ENCODE measurements at regions not wholly inside any gene's neighbourhood (a gene's known extent, or its start where the extent isn't known, plus 50 kb on each side); places are given as distances from the start of the nearest gene placed in this dataset.

DNA sequence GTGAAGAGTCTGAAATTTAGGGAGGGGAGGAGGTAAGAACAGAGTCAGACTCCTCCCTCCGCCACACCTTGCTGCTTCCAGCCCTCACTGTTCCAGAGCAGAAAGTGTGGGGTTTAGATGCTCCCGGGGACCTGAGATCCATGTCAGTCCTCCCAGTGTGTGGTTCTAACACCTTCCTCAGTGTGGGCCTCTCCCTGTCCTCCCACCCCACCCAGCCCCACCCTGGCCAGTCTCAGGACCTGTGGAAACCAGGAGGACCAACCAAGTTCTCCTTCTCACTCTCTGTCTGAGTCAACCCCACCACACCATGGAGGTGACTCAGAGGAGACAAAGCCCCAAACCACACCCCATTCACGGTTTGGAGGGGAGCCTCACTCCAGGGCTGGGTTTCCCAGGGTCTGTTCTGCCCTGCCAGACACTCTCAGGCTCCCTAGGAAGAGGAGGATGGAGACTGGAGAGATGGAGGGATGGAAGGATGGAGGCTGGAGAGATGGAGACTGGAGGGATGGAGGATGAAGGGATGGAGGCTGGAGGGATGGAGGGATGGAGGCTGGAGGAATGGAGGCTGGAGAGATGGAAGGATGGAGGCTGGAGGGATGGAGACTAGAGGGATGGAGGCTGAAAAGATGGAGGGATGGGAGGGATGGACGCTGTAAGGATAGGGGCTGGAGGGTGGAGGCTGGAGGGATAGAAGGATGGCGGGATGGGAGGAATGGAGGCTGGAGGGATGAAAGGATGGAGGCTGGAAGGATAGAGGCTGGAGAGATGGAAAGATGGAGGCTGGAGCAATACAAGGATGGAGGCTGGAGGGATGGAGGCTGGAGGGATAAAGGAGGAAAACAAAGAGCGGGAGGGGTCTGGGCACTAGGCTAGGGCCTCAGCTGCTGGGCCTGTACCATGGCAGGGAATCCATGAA lies 100.9 kb upstream of the RUNX3 start:
- DNase-seq = no peak
- no peaks in the 10 kb centered on the region for H3K9me3 ChIP-seq
- H3K4me3 ChIP-seq (ENCODE audit: low read depth, low read length) = no peak overlapping the region
- TF ChIP-seq, protein P1, sequence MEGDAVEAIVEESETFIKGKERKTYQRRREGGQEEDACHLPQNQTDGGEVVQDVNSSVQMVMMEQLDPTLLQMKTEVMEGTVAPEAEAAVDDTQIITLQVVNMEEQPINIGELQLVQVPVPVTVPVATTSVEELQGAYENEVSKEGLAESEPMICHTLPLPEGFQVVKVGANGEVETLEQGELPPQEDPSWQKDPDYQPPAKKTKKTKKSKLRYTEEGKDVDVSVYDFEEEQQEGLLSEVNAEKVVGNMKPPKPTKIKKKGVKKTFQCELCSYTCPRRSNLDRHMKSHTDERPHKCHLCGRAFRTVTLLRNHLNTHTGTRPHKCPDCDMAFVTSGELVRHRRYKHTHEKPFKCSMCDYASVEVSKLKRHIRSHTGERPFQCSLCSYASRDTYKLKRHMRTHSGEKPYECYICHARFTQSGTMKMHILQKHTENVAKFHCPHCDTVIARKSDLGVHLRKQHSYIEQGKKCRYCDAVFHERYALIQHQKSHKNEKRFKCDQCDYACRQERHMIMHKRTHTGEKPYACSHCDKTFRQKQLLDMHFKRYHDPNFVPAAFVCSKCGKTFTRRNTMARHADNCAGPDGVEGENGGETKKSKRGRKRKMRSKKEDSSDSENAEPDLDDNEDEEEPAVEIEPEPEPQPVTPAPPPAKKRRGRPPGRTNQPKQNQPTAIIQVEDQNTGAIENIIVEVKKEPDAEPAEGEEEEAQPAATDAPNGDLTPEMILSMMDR (IDR thresholded peaks at IDR 0.05; ENCODE audit: low read depth, low read length) = no peak
- H3K36me3 ChIP-seq = no peaks in the 10 kb centered on the region
- no peaks in the 10 kb centered on the region for H3K27me3 ChIP-seq
- H3K4me1 ChIP-seq = no peaks in the 10 kb centered on the region

DNA sequence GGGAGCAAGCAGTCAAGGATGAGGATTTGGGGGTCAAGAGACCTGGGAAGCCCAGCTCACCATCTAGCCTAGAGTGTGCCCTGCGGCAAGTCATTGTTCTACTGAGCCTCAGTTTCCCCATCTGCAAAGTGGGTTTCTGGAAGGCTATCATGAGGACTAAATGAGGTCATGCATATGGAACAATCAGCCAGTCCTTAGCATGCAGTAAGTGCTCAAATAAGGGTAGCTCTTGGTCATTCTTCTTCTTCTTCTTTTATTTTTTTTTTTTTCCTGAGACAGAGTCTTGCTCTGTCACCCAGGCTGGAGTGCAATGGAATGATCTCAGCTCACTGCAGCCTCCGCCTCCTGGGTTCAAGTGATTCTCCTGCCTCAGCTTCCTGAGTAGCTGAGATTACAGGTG lies 99.9 kb upstream of the RUNX3 start:
- no peaks in the 10 kb centered on the region for H3K4me1 ChIP-seq
- H3K27me3 ChIP-seq = no peaks in the 10 kb centered on the region
- TF ChIP-seq, protein P1 (IDR thresholded peaks at IDR 0.05; ENCODE audit: low read depth, low read length) = no peak
- DNase-seq = no peak
- no peaks in the 10 kb centered on the region for H3K36me3 ChIP-seq
- no peak overlapping the region for H3K4me3 ChIP-seq (ENCODE audit: low read depth, low read length)
- H3K9me3 ChIP-seq = no peaks in the 10 kb centered on the region

DNA sequence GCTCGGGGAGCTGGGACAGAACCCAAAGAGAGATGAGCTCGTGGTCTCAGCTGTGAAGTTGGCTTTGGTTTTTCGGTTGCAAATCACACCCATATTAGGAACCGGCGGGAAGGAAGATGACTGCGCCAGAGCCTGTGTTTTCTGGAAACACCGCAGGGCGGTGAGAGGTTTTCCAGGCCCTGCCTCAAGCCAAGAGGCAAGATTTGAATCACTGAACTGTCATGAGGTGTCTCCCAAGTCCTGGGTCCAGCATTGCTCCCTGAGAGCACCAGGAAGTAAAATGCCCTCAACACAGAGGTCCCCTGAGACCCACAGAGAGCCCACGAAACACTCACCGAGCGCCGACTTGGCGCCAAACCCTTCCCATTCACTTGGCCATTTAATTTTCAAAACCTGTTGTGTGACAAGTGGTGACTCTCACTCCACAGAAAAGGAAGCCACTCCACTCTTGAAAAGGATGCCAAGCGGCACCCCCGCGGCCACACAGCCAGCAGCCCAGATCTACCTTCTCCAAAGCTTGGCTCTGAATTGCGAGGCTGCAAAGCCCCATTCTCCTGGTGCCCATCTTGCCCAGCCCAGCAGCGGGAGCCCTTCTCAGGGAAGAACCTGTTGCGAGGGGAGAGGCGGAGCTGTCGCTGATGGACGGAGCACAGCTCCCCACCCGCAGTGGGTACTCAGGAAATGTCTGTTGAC lies 99.0 kb upstream of the RUNX3 start:
- Histone ChIP-seq H3K4me1 (no peaks in the 10 kb centered on the region), H3K36me3 (no peaks in the 10 kb centered on the region), H3K4me3 (ENCODE audit: low read depth, low read length) (no peak overlapping the region), H3K27me3 (no peaks in the 10 kb centered on the region), H3K9me3 (no peaks in the 10 kb centered on the region)
- DNase-seq = no peak
- TF ChIP-seq, protein P1 (IDR thresholded peaks at IDR 0.05; ENCODE audit: low read depth, low read length) = no peak

DNA sequence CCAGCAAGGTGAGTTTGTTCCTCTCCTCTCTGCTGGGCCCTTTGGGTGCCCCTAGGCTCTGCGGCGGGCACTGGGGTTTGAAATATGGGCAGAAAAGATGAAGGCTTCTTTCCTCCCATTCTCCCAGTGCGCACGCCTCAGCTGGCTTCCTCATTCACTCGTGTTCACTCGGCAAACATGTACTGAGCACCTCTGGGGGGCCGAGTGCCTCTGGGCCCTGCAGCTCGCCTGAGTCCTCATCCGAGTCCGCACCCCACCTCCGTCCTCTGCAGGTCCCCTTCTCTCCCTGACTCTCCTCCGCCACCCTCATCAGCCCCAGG lies 98.5 kb upstream of the RUNX3 start:
- Histone ChIP-seq H3K4me1 (no peaks in the 10 kb centered on the region), H3K4me3 (ENCODE audit: low read depth, low read length) (no peak overlapping the region)

DNA sequence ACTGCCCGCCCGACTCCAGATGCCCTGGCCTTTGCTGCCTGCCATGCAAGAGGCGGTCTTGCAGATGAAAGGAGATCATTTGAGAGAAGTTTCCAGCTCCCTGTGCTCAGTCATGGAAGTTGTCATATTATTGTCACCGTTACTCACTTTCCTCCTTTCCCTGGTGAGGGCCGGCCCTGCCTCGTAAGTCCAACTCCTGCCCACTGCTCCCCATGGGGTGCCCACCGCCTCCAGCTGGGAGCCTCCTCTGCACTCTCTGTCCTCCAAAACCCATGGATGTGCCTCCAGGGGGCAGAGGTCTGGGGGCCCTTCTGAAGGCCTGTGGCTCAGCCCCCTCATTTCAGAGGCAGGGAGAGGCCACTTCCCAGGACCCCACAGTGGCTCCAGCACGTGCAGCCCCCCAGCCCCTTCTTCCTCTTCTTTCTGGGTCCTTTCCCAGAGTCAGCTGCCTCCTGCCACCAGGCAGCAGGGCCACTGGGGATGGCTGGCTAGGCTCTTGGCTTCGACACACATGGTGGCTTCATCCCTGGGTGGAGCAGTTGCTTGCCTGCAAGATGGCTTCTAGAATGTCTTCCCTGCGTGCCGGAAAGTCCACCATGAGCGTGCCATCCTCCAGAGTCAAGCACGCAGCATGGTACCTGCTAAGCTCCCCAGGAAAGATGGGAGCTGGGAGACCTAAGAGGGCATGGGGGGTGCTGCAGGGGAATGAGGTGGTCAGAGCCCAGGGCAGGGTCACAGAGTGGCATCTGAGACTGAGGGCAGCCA lies 97.9 kb upstream of the RUNX3 start:
- Histone ChIP-seq H3K4me3 (ENCODE audit: low read depth, low read length) (no peak overlapping the region), H3K27me3 (no peaks in the 10 kb centered on the region), H3K4me1 (no peaks in the 10 kb centered on the region), H3K36me3 (no peaks in the 10 kb centered on the region), H3K9me3 (no peaks in the 10 kb centered on the region)
- no peak for DNase-seq
- TF ChIP-seq, protein P1 (IDR thresholded peaks at IDR 0.05; ENCODE audit: low read depth, low read length) = no peak

More for the DNA sequence above, 98.5 kb upstream of the RUNX3 start:
- Histone ChIP-seq H3K36me3 (no peaks in the 10 kb centered on the region), H3K9me3 (no peaks in the 10 kb centered on the region), H3K27me3 (no peaks in the 10 kb centered on the region)
- DNase-seq = no peak
- TF ChIP-seq, protein P1 (IDR thresholded peaks at IDR 0.05; ENCODE audit: low read depth, low read length) = no peak

Measured in BE2C (cell line).